DOHH2 (cell line): ENCODE measurements at regions not wholly inside any gene's neighbourhood (a gene's known extent, or its start where the extent isn't known, plus 50 kb on each side); places are given as distances from the start of the nearest gene placed in this dataset.

Experiments used
- H3F3A ChIP-seq: fragments of 200-600 bp; sonication (generic), shearing (Covaris generic); 2 replicates; pipeline ENCODE4 v1.6.0; 2016; ENCODE audit warnings: antibody characterized with exemption, mild to moderate bottlenecking; ENCODE audit not compliant: control insufficient read depth, insufficient read depth
- H3K27ac ChIP-seq: fragments of 200-600 bp; sonication (generic); 2 replicates; pipeline ENCODE4 v1.5.1; 2014; ENCODE audit warnings: low read depth, mild to moderate bottlenecking, low read length, moderate library complexity
- H3K27me3 ChIP-seq: fragments of 200-600 bp; sonication (generic); 2 replicates; pipeline ENCODE4 v1.6.1; 2014; ENCODE audit warnings: mild to moderate bottlenecking, low read length, mixed read lengths; ENCODE audit not compliant: control insufficient read depth
- H3K36me3 ChIP-seq: fragments of 200-600 bp; sonication (generic); 2 replicates; pipeline ENCODE4 v1.6.1; 2014; ENCODE audit warnings: mild to moderate bottlenecking, low read length, moderate library complexity, mixed read lengths; ENCODE audit not compliant: control insufficient read depth
- H3K4me1 ChIP-seq: fragments of 200-600 bp; sonication (generic); 2 replicates; pipeline ENCODE4 v1.6.1; 2014; ENCODE audit warnings: mild to moderate bottlenecking, low read length, mixed read lengths; ENCODE audit not compliant: control insufficient read depth
- H3K4me2 ChIP-seq: fragments of 200-600 bp; sonication (generic); 2 replicates; pipeline ENCODE4 v1.6.0; 2014; ENCODE audit warnings: mild to moderate bottlenecking, low read length, moderate library complexity
- H3K4me3 ChIP-seq: fragments of 200-600 bp; sonication (generic); 2 replicates; pipeline ENCODE4 v1.5.1; 2014; ENCODE audit warnings: mild to moderate bottlenecking, low read length, mixed read lengths
- H3K79me2 ChIP-seq: fragments of 200-600 bp; sonication (generic); 2 replicates; pipeline ENCODE4 v1.6.1; 2014; ENCODE audit warnings: mild to moderate bottlenecking, low read length, mixed read lengths; ENCODE audit not compliant: control insufficient read depth
- H3K9me2 ChIP-seq: fragments of 200-600 bp; sonication (generic); replicated peaks from 2 replicates; pipeline ENCODE4 v1.6.1; 2014; ENCODE audit warnings: mild to moderate bottlenecking, low read length, mixed read lengths; ENCODE audit not compliant: control insufficient read depth
- H3K9me3 ChIP-seq: fragments of 200-600 bp; sonication (generic); 2 replicates; pipeline ENCODE4 v1.6.1; 2014; ENCODE audit warnings: antibody characterized with exemption, low read length, mixed read lengths; ENCODE audit not compliant: control insufficient read depth, insufficient read depth
- H4K20me1 ChIP-seq: fragments of 200-600 bp; sonication (generic); 2 replicates; pipeline ENCODE4 v1.6.0; 2014; ENCODE audit warnings: low read depth, mild to moderate bottlenecking, antibody characterized with exemption, low read length, moderate library complexity; ENCODE audit not compliant: control insufficient read depth, insufficient read depth
- EZH2phosphoT487 ChIP-seq: fragments of 200-600 bp; sonication (generic); IDR thresholded peaks from 2 replicates; pipeline ENCODE4 v1.6.1; 2017; ENCODE audit warnings: borderline replicate concordance, mild to moderate bottlenecking, antibody characterized with exemption, low read length, moderate library complexity, mixed read lengths
- TF ChIP-seq, protein P1 (sequence below): fragments of 200-600 bp; sonication (generic); IDR thresholded peaks from one replicate; pipeline ENCODE4 v1.5.1; 2014; ENCODE audit warnings: antibody characterized with exemption, mild to moderate bottlenecking, low read depth, low read length; ENCODE audit not compliant: poor library complexity, severe bottlenecking

DNA sequence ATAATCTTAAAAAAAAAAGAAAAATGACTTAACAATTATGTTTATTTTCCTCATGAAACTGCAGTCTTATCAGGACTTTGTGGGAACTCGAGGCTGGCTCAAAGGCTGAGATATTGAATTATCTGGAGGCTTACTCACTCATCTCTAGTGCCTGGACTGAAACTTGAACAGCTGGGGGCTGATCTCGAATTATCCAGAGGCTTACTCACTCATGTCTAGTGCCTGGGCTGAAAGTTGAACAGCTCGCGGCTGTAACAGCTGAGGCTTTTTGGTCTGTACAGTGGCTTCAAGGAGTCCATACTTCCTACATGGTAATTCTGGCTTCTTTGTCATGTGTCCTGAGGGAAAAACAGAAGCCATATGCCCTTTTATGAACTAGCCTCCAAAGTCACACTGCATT lies 371.9 kb downstream of the CETN3 start:
- H3F3A ChIP-seq = no peaks in the 10 kb centered on the region
- H3K79me2 ChIP-seq = no peaks in the 10 kb centered on the region
- H3K4me3 ChIP-seq = no peak overlapping the region
- H4K20me1 ChIP-seq = no peaks in the 10 kb centered on the region
- H3K4me2 ChIP-seq = no peak overlapping the region
- H3K4me1 ChIP-seq = no peaks in the 10 kb centered on the region
- no peaks in the 10 kb centered on the region; the same call in 1 of the 2 replicates for H3K9me2 ChIP-seq
- H3K27ac ChIP-seq = no peak overlapping the region
- H3K36me3 ChIP-seq = no peaks in the 10 kb centered on the region
- no peaks in the 10 kb centered on the region for H3K9me3 ChIP-seq
- H3K27me3 ChIP-seq = no peaks in the 10 kb centered on the region
- TF ChIP-seq, protein P1, sequence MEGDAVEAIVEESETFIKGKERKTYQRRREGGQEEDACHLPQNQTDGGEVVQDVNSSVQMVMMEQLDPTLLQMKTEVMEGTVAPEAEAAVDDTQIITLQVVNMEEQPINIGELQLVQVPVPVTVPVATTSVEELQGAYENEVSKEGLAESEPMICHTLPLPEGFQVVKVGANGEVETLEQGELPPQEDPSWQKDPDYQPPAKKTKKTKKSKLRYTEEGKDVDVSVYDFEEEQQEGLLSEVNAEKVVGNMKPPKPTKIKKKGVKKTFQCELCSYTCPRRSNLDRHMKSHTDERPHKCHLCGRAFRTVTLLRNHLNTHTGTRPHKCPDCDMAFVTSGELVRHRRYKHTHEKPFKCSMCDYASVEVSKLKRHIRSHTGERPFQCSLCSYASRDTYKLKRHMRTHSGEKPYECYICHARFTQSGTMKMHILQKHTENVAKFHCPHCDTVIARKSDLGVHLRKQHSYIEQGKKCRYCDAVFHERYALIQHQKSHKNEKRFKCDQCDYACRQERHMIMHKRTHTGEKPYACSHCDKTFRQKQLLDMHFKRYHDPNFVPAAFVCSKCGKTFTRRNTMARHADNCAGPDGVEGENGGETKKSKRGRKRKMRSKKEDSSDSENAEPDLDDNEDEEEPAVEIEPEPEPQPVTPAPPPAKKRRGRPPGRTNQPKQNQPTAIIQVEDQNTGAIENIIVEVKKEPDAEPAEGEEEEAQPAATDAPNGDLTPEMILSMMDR = no peak
- TF ChIP-seq EZH2phosphoT487 = no peak

- no peaks in the 10 kb centered on the region for H3K4me1 ChIP-seq
- no peaks in the 10 kb centered on the region for H4K20me1 ChIP-seq
- H3K4me2 ChIP-seq = no peak overlapping the region
- no peak overlapping the region for H3K4me3 ChIP-seq
- H3F3A ChIP-seq = no peaks in the 10 kb centered on the region
- no peaks in the 10 kb centered on the region for H3K79me2 ChIP-seq
- H3K9me3 ChIP-seq = no peaks in the 10 kb centered on the region
- no peaks in the 10 kb centered on the region for H3K36me3 ChIP-seq
- H3K9me2 ChIP-seq = no peaks in the 10 kb centered on the region
- no peak for TF ChIP-seq EZH2phosphoT487
- TF ChIP-seq, protein P1 = no peak
- no peaks in the 10 kb centered on the region for H3K27me3 ChIP-seq
- H3K27ac ChIP-seq = no peak overlapping the region
These were observed 386.9 kb downstream of the CETN3 start for GRCh38 chr5:90022711-90023053.

- Histone ChIP-seq H4K20me1 (no peaks in the 10 kb centered on the region), H3K27me3 (no peaks in the 10 kb centered on the region), H3K4me1 (no peaks in the 10 kb centered on the region), H3K9me2 (no peaks in the 10 kb centered on the region), H3K9me3 (no peaks in the 10 kb centered on the region), H3K4me3 (no peak overlapping the region), H3K79me2 (no peaks in the 10 kb centered on the region), H3F3A (no peaks in the 10 kb centered on the region), H3K4me2 (no peak overlapping the region), H3K27ac (no peak overlapping the region), H3K36me3 (no peaks in the 10 kb centered on the region)
- TF ChIP-seq EZH2phosphoT487 = no peak
- TF ChIP-seq, protein P1 = no peak
These were observed 387.4 kb downstream of the CETN3 start for GRCh38 chr5:90022002-90022710.
